IPS DF 6.9 (cell line): ENCODE measurements at regions not wholly inside any gene's neighbourhood (a gene's known extent, or its start where the extent isn't known, plus 50 kb on each side); places are given as distances from the start of the nearest gene placed in this dataset.

Experiments
- DNase-seq: peaks from one replicate; pipeline ENCODE4 v3.0.0-alpha.2; 2013; ENCODE audit warnings: low read depth, low spot score
- H3K27ac ChIP-seq: one replicate; pipeline ENCODE4 v1.5.1; 2013; ENCODE audit warnings: low read length, control low read depth
- H3K27me3 ChIP-seq: 2 replicates; pipeline ENCODE4 v1.6.1; 2013; ENCODE audit warnings: mild to moderate bottlenecking, low read length; ENCODE audit not compliant: control insufficient read depth, insufficient read depth
- H3K36me3 ChIP-seq: 2 replicates; pipeline ENCODE4 v1.6.1; 2013; ENCODE audit warnings: low read length; ENCODE audit not compliant: control insufficient read depth, insufficient read depth
- H3K4me1 ChIP-seq: 2 replicates; pipeline ENCODE4 v1.6.1; 2013; ENCODE audit warnings: low read length; ENCODE audit not compliant: control insufficient read depth, insufficient read depth
- H3K4me3 ChIP-seq: 2 replicates; pipeline ENCODE4 v1.5.1; 2013; ENCODE audit warnings: mild to moderate bottlenecking, low read length
- H3K9me3 ChIP-seq: 2 replicates; pipeline ENCODE4 v1.6.1; 2013; ENCODE audit warnings: low read length, inconsistent platforms; ENCODE audit not compliant: control insufficient read depth, insufficient read depth
- WGBS: extraction: QIAGEN DNeasy Blood & Tissue Kit; methylation state at CpG from one replicate; pipeline ENCODE4 v1.1.7; 2013; ENCODE audit warnings: mixed read lengths, missing lambda C conversion rate; ENCODE audit not compliant: insufficient read length, insufficient coverage; 5-methylcytosine and 5-hydroxymethylcytosine counted together

GRCh38 chr4:37771771-37772170 is 54.7 kb upstream of the PGM2 start:
- no CpG with 5 or more reads among the region's 2 CpGs for WGBS
- H3K36me3 ChIP-seq, result no peaks in the 10 kb centered on the region

DNA sequence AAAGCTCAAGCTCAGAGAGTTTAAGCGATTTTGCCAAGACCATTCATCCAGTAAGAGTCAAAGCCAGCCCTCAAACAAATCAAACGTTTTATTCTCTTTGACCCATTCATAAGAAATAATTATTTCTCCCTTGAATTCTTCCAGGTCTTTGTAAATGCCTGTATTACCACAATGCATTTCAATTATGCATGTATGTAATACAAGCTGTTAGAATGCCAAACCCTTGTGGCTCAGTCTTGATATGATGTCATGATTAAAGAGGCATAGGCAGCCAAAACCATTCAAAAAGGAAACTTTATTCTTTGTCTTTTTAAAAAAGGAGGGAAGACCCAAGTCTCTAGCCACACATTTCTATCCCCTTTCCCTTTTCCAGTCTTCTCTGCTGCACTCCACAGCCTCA is 56.5 kb upstream of the PGM2 start:
- no peaks in the 10 kb centered on the region for H3K27me3 ChIP-seq
- no peaks in the 10 kb centered on the region for H3K4me1 ChIP-seq
- no peaks in the 10 kb centered on the region for H3K9me3 ChIP-seq
- WGBS, result no CpG with 5 or more reads among the region's 2 CpGs
- no peak overlapping the region for H3K27ac ChIP-seq
- H3K36me3 ChIP-seq, result no peaks in the 10 kb centered on the region
- no peak overlapping the region for H3K4me3 ChIP-seq
- DNase-seq, result no peak

More at GRCh38 chr4:37771771-37772170, 54.7 kb upstream of the PGM2 start:
- no peak overlapping the region for H3K4me3 ChIP-seq
- H3K27me3 ChIP-seq, result no peaks in the 10 kb centered on the region
- H3K9me3 ChIP-seq, result no peaks in the 10 kb centered on the region
- no peaks in the 10 kb centered on the region for H3K4me1 ChIP-seq
- DNase-seq, result no peak
- no peak overlapping the region for H3K27ac ChIP-seq

DNA sequence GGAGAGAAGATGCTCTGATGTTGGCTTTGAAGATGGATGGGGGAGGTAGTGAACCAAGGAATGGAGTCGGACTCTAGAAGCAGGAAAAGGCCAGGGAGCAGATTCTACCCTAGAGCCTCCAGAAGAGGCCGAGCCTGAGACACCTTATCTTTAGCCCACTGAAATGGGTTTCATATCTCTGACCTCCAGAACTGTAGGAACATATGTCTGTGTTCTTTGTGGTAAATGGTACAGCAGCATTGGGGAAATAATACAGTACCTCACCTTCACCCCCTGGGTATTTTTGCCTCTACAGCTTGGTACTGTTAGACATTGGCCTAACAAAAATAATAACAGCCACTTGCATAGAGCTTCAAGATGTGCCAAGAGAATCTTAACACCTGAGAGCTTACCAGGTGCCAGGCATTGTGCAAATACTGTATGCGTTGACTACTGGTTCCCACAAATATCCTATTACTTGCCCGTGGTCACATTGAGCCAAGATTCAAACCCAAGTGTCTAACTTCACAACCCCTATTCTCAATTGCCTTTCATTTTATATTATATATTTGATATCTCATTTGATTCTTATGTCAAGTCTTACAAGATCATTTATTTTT is 57.0 kb upstream of the PGM2 start:
- no peaks in the 10 kb centered on the region for H3K27me3 ChIP-seq
- no peak overlapping the region for H3K4me3 ChIP-seq
- DNase-seq, result no peak
- no peaks in the 10 kb centered on the region for H3K4me1 ChIP-seq
- H3K36me3 ChIP-seq, result no peaks in the 10 kb centered on the region
- no CpG with 5 or more reads among the region's 4 CpGs for WGBS
- H3K9me3 ChIP-seq, result no peaks in the 10 kb centered on the region
- H3K27ac ChIP-seq, result no peak overlapping the region

GRCh38 chr4:37767546-37767945 is 58.9 kb upstream of the PGM2 start:
- no peak for DNase-seq
- Histone ChIP-seq H3K9me3 (no peaks in the 10 kb centered on the region), H3K4me1 (no peaks in the 10 kb centered on the region), H3K27me3 (no peaks in the 10 kb centered on the region), H3K4me3 (no peak overlapping the region), H3K36me3 (no peaks in the 10 kb centered on the region), H3K27ac (no peak overlapping the region)
- no CpG with 5 or more reads among the region's 5 CpGs for whole genome bisulfite sequencing

DNA sequence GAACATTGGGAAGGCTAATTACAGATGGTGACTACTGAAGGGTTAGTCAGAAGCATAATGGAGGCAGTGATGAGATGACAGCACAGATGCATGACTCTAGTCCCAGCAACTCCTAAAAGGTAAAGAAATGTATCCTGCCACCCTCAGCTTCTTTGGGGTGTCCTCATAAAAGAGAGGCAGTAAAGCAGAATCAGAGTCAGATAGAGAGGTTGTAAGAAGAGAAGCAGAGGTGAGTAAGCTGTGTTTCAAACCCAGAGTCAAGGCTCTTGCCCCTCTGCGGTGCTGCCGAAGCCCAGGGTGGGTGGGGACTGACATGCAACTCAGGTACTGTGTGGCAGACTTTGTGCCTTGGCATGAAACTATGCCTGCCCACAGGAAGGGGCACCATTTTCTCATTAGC is 59.5 kb upstream of the PGM2 start:
- Histone ChIP-seq H3K4me1 (no peaks in the 10 kb centered on the region), H3K4me3 (no peak overlapping the region), H3K9me3 (no peaks in the 10 kb centered on the region), H3K27me3 (no peaks in the 10 kb centered on the region), H3K36me3 (no peaks in the 10 kb centered on the region), H3K27ac (no peak overlapping the region)
- no CpG with 5 or more reads among the region's 2 CpGs for WGBS
- no peak for DNase-seq

DNA sequence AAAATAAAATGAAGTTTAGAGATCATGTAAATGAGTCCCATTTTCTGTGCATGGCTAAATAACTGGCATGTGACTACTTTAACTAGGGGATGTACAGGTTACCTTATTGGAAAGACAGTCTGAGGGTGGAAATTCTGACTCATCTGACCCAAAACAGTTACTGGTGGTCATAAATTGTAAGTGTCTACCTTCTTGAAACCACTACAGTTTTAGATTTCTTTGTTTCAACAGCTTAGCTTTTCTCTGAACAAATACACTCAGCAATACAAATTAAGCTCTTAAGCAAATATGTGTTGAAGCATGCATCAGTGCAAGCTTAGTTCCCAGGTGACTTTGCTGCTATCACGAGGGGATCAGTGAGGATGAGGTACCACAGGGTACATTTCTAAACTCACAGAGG is 60.7 kb upstream of the PGM2 start:
- no peaks in the 10 kb centered on the region for H3K27me3 ChIP-seq
- no peaks in the 10 kb centered on the region for H3K4me1 ChIP-seq
- no peaks in the 10 kb centered on the region for H3K9me3 ChIP-seq
- no peak for DNase-seq
- no peak overlapping the region for H3K4me3 ChIP-seq
- no peak overlapping the region for H3K27ac ChIP-seq
- H3K36me3 ChIP-seq, result no peaks in the 10 kb centered on the region
- no CpG with 5 or more reads among the region's 1 CpG for WGBS

DNA sequence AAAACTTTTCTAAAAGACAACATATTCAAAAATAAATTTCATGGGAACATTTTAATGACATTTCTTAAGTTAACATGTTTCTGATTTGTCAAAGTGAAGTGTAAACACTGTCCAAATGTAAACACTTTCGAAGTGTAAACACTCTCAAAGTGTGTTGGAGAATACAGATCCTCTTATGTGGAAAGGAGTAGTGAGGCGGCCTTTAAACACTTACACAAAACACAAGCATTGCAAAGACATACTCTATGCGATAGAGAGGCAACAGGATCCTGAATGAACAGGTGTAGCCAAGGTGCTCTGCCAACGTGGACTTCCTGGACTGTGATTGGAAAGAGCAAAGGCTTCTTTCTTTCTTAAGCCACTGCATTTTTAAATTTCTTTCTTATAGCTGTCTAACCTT is 62.7 kb upstream of the PGM2 start:
- H3K4me1 ChIP-seq, result no peaks in the 10 kb centered on the region
- H3K36me3 ChIP-seq, result no peaks in the 10 kb centered on the region
- DNase-seq, result no peak
- WGBS, result no CpG with 5 or more reads among the region's 4 CpGs
- H3K4me3 ChIP-seq, result no peak overlapping the region
- H3K27me3 ChIP-seq, result no peaks in the 10 kb centered on the region
- H3K9me3 ChIP-seq, result no peaks in the 10 kb centered on the region
- H3K27ac ChIP-seq, result no peak overlapping the region

GRCh38 chr4:37762991-37763368 is 63.5 kb upstream of the PGM2 start:
- Histone ChIP-seq H3K27me3 (no peaks in the 10 kb centered on the region), H3K36me3 (no peaks in the 10 kb centered on the region), H3K27ac (no peak overlapping the region), H3K4me3 (no peak overlapping the region), H3K9me3 (no peaks in the 10 kb centered on the region), H3K4me1 (no peaks in the 10 kb centered on the region)
- DNase-seq, result no peak
- WGBS, result no CpG with 5 or more reads among the region's 4 CpGs

DNA sequence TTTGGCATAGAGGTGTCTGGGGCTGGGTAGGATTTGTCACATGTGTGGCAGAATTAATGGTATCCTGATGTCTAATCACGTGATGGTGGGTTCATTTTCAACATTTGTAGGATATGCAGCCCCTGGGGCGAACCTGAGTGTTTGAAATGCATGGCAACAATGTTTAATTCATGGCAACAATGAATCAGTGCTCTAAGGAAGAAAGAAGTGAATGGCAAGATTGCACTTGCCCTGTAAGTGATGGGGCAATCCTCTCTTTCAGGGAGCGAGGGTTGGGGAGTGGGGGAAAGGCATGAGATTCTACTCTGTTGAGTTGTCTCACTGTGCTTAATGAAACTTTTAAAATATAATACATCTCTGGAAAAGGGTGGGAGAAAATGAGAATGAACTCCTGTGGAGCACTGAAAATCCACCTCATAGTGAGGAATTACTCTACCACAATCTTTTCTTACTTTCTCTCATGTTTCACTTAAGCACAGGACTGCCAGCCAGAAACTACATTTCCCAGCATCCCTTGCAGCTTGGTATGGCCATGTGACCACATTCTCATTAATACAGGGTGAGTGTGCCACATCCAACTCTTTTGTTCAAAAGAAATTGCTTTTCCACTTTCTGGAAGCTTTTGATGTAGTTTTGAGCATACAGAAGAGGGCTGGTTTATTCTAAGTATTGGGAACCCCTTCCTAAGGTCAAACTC is 64.0 kb upstream of the PGM2 start:
- no peak overlapping the region for H3K27ac ChIP-seq
- H3K27me3 ChIP-seq, result no peaks in the 10 kb centered on the region
- no peaks in the 10 kb centered on the region for H3K36me3 ChIP-seq
- H3K9me3 ChIP-seq, result no peaks in the 10 kb centered on the region
- no peak overlapping the region for H3K4me3 ChIP-seq
- peak; percentile 16 for DNase-seq
- no peaks in the 10 kb centered on the region for H3K4me1 ChIP-seq
- WGBS, result no CpG with 5 or more reads among the region's 3 CpGs

DNA sequence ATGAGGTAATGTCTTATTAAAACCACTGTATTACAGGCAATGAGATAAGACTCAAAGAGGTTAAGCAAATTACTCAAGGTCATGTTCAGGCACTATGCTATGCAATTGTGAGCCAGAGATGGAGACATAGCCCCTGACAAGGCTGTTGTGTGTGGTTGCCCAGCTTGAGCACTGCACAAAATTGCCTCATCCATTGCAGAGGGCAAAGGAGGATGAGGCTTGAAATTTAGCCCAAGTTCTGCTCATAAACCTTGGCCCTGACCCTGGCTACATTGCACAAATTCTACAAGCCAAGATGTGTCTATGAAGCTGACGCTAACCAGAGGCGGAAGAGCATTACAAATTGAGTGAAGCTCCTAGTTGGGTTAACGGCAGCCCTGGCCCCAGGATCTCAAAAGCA is 65.6 kb upstream of the PGM2 start:
- Histone ChIP-seq H3K4me1 (no peaks in the 10 kb centered on the region), H3K27me3 (no peaks in the 10 kb centered on the region), H3K4me3 (no peak overlapping the region), H3K9me3 (no peaks in the 10 kb centered on the region), H3K36me3 (no peaks in the 10 kb centered on the region), H3K27ac (no peak overlapping the region)
- WGBS, result no CpG with 5 or more reads among the region's 3 CpGs
- DNase-seq, result no peak

DNA sequence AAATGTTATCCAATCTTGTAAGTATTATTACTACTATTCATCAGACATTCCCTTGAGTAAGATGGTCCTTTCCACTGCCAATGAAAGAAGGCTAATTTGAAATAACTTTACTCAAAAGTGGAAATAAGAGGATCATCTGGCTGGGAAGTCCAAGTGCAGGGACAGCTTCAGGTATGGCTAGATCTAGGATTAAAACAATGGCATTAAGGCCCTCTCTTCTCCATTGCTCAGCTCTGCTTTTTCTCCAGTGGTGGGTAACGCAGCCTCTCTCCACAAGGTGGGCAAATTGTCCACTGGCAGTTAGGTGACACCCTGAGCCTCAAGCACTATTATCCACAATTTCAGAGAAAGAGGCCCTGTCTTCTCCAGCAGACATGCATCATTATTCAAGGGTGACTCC is 66.7 kb upstream of the PGM2 start:
- Histone ChIP-seq H3K4me1 (no peaks in the 10 kb centered on the region), H3K9me3 (no peaks in the 10 kb centered on the region), H3K36me3 (no peaks in the 10 kb centered on the region), H3K4me3 (no peak overlapping the region), H3K27me3 (no peaks in the 10 kb centered on the region), H3K27ac (no peak overlapping the region)
- DNase-seq, result no peak
- no CpG with 5 or more reads among the region's 1 CpG for WGBS
